Glomerular visceral epithelial cell (primary cell): ENCODE measurements at regions not wholly inside any gene's neighbourhood (a gene's known extent, or its start where the extent isn't known, plus 50 kb on each side); places are given as distances from the start of the nearest gene placed in this dataset.

ENCODE experiments used
- DNase-seq: peaks from one replicate; pipeline ENCODE4 v3.0.0-alpha.2; 2016; ENCODE audit errors: extremely low spot score

GRCh38 chr2:41691561-41691960, 356.3 kb upstream of the PKDCC start:
- DNase-seq = no peak

GRCh38 chr2:41694536-41695049, 353.2 kb upstream of the PKDCC start:
- DNase-seq = no peak

GRCh38 chr2:41695198-41696113, 352.4 kb upstream of the PKDCC start:
- no peak for DNase-seq

GRCh38 chr2:41697389-41697788, 350.4 kb upstream of the PKDCC start:
- DNase-seq = no peak

- no peak for DNase-seq
Measured at GRCh38 chr2:41698678-41699422, 349.0 kb upstream of the PKDCC start.

DNA sequence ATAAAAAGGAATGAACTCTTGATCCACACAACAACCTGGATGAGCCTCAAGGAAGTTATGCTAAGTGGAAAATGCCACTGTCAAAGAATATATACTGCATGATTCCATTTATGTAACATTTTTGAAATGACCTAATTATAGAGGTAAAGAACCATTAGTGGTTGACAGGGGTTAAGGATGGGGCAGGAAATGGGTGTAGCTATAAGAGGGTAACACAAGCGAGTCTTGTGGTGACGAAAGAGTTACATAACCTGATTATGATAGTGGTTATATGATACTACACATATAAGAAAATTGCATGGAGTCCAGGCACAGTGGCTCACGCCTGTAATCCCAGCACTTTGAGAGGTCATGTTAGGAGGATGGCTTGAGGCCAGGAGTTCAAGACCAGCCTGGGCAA, 346.6 kb upstream of the PKDCC start:
- no peak for DNase-seq

DNA sequence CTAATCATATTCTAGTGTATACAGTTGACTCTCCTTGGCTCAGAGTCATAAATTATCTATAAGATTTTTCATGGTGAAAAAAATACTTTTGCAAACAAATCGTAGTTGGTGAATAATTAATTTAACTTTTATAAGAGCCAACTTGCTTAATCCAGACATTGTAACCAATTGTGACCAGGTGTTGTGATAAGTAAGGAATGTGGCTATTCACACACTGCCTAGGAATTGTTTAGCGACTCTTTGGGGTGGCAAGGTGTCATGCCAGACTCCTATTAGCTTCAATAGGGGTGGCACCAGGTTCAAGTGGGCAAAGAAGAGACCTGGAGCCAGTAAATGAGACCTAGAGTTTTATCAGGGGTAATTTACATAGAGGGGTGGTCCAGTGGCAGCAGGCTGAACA, 344.7 kb upstream of the PKDCC start:
- no peak for DNase-seq

DNA sequence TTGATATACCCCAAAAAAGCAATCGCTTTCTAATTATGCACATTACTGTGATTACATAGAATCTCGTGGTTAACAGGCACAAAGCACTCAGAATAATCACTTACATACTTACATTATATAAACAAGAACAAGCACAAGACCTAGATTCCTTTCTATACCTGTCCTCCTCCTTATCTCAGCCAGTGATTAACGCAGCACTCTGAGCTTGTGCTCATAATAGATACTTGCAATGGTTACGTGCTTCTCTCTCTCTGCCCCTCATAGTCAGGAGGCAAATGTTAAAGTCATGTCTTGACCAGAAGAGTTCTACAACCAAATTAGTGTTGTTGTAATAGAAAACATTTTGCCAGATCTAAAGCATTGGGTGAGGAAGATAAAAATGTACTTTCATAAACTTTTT, 342.2 kb upstream of the PKDCC start:
- DNase-seq = no peak

GRCh38 chr2:41706286-41706685, 341.5 kb upstream of the PKDCC start:
- DNase-seq = no peak

- DNase-seq = no peak
Measured at GRCh38 chr2:41707790-41708451, 339.9 kb upstream of the PKDCC start.

DNA sequence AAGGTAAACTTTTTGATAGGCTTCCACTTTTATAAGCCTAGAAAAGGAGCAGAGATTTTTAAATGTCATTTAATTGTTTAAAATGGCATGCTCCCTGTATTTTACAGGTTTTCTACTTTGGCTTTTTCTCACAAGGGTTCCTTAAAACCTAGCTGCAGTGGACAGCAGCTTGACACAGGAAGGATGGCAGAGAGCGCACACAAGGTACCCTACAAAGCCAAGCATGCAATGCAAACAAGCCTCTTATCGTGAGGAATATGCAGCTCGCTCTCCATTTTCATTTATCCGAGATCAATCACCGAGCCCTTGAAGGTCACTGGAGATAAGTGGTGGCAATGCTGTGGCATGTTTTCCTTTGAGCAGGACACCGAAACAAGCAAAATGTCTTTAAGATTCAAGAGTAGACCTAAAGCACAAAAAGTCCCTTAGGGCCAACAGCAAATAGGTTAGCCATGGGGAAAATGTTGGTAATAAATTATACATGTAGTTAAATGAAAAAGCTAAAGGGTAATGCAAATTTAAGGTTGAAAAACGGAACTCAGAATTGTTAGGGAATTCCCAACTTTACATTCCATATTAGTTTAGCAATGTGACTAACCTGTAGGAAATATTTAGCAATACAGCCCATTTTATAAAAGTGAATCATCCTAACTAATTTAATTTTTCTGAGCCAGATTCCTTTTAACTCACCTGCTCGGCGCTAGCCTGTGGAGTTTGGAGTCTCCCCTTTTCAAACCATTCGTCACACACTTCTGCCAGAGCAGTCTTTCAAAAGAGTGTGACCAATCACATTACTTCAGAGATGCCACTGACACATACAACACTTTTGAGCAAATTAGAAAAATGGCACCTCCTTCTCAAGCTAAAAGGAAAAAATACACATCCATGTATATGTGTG, 337.9 kb upstream of the PKDCC start:
- no peak for DNase-seq

GRCh38 chr2:41710944-41711343, 336.9 kb upstream of the PKDCC start:
- no peak for DNase-seq

GRCh38 chr2:41711736-41712135, 336.1 kb upstream of the PKDCC start:
- DNase-seq = peak; percentile 71

DNA sequence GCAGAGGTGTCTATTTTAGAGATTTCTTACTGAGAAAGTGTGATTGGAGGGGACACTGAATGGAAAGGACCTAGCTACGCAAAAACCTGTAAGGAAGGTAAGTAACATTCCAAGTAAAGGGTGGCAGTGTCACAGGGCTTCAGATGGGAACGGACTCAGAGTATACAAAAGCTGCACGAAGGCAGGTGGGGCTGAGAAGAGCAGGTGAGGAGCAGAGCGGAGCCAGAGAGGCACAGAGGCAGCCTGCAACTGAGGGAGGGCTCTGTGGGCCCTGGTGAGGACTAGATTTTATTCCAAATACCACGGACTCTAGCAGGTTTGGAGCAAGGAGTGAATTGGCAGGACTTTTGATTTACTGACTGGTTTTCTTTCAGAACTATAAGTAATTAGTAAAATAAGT, 331.3 kb upstream of the PKDCC start:
- DNase-seq = no peak

DNA sequence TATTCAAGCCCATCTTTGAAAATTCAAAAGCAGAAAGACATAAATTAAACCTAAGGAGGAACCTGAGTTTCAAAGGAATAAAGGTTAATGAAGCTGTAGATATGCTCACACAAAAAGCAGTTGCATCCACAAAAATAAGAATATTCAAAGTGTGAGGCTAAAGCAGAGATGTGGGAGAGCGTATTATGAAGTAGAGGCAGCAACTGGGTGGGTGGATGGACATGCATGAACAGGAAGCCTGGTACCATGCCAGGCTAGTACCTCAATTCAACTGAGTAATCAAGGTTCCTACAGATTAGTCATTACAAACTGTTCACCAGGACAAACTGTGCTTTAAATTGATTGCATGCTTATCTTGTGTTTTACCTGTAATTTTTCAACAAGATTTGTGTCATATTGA, 330.0 kb upstream of the PKDCC start:
- peak; percentile 51 for DNase-seq

DNA sequence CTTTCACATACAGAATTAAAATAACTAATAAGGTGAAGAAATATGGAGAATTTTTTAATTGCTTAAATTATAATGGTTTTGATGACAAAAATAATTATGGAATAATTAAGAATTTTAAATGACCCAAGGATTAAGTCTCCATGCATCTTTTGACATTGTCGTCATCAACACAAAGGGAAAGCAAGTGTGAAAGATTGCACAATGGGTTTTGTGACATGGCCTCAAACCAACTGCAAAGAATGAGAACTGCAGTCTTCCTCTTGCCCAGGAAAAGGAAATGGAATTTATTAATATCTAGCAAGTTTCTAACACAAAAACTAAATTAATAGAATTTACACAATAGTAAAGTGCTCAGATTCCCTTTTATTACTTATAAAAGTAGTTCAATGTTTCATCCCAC, 329.1 kb upstream of the PKDCC start:
- DNase-seq = no peak

DNA sequence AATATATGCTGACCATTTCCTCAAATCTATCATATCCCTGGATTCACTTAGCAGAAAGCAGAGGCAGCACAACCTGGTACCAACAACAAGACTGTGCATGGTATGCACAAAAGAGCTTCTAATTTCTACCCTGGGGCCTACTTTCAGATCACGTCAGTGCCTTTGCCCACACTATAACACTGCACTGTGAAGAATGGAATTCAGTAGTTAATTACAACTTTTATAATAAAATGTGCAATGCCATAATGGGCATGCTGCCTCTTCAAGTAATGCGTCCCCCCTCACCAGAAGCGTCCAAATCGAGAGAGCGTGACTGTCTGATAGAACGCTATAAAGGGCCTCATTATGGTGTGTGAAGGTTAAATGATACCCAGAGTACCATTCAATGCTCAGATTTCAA, 328.1 kb upstream of the PKDCC start:
- no peak for DNase-seq

- DNase-seq = no peak
Measured at GRCh38 chr2:41720331-41721251, 327.2 kb upstream of the PKDCC start.

DNA sequence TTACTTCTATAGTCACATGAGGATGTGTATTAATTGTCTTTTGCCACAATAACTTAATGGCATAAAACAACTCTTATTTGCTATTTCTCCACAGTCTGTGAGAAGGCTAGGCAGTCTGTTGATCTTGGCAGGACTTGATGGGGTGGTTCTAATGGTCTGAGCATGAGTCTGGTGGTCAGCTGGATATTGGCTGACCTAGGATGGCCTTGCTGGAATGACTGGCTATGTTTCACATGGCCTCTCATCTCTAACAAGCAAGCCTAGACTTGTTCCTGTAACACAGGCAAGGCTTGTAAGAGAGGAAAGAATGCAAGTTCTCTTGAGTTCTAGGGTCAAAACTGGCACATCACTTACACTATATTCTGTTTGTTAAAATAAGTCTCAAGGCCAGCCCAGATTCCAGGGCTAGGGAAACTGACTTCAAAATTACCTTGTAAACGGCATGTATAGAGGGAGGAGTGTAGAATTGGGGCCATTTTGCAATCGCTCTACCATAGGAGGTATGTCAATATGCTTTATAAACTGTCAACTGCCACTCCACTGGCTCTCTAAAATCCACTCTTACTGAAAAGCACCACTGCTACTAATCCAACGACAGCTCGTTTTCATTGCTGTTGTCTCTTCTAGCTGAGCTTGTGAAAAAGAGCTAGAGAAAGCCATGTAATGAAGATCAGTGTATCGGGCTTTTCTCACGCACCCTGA, 325.0 kb upstream of the PKDCC start:
- DNase-seq = peak; percentile 63

DNA sequence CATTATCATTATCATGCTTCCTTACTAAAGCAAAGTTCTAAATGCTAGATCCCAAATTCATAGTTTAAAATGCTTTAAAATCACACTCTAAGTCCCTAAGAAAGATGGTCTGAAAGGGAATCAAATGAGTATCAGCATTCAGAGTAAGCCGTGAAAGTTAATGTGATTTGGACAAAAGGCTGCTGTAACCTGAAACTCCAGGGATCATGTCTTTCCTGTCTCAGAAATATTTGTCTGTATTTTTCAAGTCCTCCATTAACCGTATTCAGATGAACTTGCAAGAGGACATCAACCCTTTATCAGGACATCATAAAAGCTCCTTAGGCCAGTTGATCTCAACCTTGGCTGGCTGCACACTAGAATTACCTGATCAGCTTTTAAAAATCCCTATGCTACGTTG, 324.3 kb upstream of the PKDCC start:
- no peak for DNase-seq
